ENCODE measurements at regions not wholly inside any gene's neighbourhood (a gene's known extent, or its start where the extent isn't known, plus 50 kb on each side); places are given as distances from the start of the nearest gene placed in this dataset.
A peak's percentile ranks its signal among the peaks of the same experiment; 100 is the strongest.

GRCh38 chrX:99722094-99722493 lies 688.0 kb downstream of the PCDH19 start:
- H3K79me1 ChIP-seq (ENCODE audit: insufficient read depth, low read depth, low read length, poor library complexity, severe bottlenecking), result no peaks in the 10 kb centered on the region
- H3K27ac ChIP-seq (ENCODE audit: insufficient read length, low read depth, low read length), result no peak overlapping the region
- H3K23me2 ChIP-seq (ENCODE audit: insufficient read length, low read depth, low read length, poor library complexity, severe bottlenecking), result no peaks in the 10 kb centered on the region
- no CpG with 5 or more reads among the region's 3 CpGs for WGBS (ENCODE audit: extremely low coverage, insufficient read length, low lambda C conversion rate)
- H3K9me3 Mint-ChIP-seq, result peaks cover 0 to 12% of the 10 kb centered on the region in 2 experiments; a peak in 2 of 5 replicates
- H3K56ac ChIP-seq (ENCODE audit: insufficient read length, low read depth, low read length), result no peak overlapping the region
- H4K20me1 ChIP-seq (ENCODE audit: control insufficient read depth, insufficient read depth, insufficient read length), result no peaks in the 10 kb centered on the region
- H3K23ac ChIP-seq (ENCODE audit: insufficient read length, low read depth, low read length), result no peak overlapping the region
- H3K79me2 ChIP-seq (ENCODE audit: insufficient read depth, low read length), result no peaks in the 10 kb centered on the region
- no peak overlapping the region for H3K9ac ChIP-seq (ENCODE audit: extremely low read depth, insufficient read length, low read length)
- H3K18ac ChIP-seq (ENCODE audit: insufficient read length, low read depth, low read length), result no peak overlapping the region
- no peak overlapping the region for H4K5ac ChIP-seq (ENCODE audit: insufficient read length, low read depth, low read length)
- H4K8ac ChIP-seq (replicated peaks; ENCODE audit: insufficient read length, low read depth, low read length), result no peak overlapping the region
- no peak overlapping the region for H3K14ac ChIP-seq (ENCODE audit: insufficient read depth, low read length)
- H3T11ph ChIP-seq (ENCODE audit: low read length), result no peak overlapping the region
- H3K4me3 Mint-ChIP-seq, result no peak overlapping the region
- H3K4me1 Mint-ChIP-seq, result peaks cover 22 to 23% of the 10 kb centered on the region in 2 experiments
- no peak overlapping the region for H2BK12ac ChIP-seq (ENCODE audit: insufficient read length, low read depth, low read length)
- H2AFZ ChIP-seq (ENCODE audit: low read length), result no peak overlapping the region
- H3K4me2 ChIP-seq (ENCODE audit: insufficient read depth, insufficient read length, low read length), result no peak overlapping the region
- H3K27ac Mint-ChIP-seq, result no peak overlapping the region
- no peak overlapping the region for H2BK5ac ChIP-seq (ENCODE audit: insufficient read length, low read length)
- no peaks in the 10 kb centered on the region for H3K27me3 ChIP-seq (ENCODE audit: insufficient read depth, low read length)
- no peak overlapping the region for H2BK120ac ChIP-seq (ENCODE audit: low read depth, low read length, poor library complexity, severe bottlenecking)
- no peak overlapping the region for H4K91ac ChIP-seq (ENCODE audit: insufficient read length, low read depth, low read length)
- no peak overlapping the region for H2BK15ac ChIP-seq (ENCODE audit: low read depth, low read length)
- H3K4ac ChIP-seq (ENCODE audit: low read depth, low read length), result no peak overlapping the region
- DNase-seq, result no peak
- peaks cover 4% of the 10 kb centered on the region for H3K9me3 ChIP-seq (ENCODE audit: control insufficient read depth, low read depth, low read length)
- no peaks in the 10 kb centered on the region for H3K4me1 ChIP-seq (ENCODE audit: insufficient read depth, low read length)
- no peak overlapping the region for H2AK5ac ChIP-seq (ENCODE audit: insufficient read length, low read length)
- H2BK20ac ChIP-seq (ENCODE audit: low read depth, low read length, poor library complexity, severe bottlenecking), result no peak overlapping the region
- peak; percentile 34; the same call in 1 of the 3 replicates for TF ChIP-seq CTCF (conservative IDR thresholded peaks at IDR 0.05)
- no peaks in the 10 kb centered on the region; the same call in 1 of the 2 replicates for H3K27me3 Mint-ChIP-seq (ENCODE audit: low read depth)
- H3K36me3 Mint-ChIP-seq (ENCODE audit: insufficient read depth in 1 of 3, low read depth in 3 of 3), result peaks cover 0 to 5% (median 0%) of the 10 kb centered on the region in 3 experiments; a peak in 2 of 7 replicates

Measured in H9 (cell line).